GM19455 (cell line): ENCODE measurements at regions not wholly inside any gene's neighbourhood (a gene's known extent, or its start where the extent isn't known, plus 50 kb on each side); places are given as distances from the start of the nearest gene placed in this dataset.

Experiments
- ATAC-seq: cut with Tn5 transposase; IDR thresholded peaks from one replicate; pipeline ENCODE4 v1.9.1; 2021; ENCODE audit not compliant: unreplicated experiment

DNA sequence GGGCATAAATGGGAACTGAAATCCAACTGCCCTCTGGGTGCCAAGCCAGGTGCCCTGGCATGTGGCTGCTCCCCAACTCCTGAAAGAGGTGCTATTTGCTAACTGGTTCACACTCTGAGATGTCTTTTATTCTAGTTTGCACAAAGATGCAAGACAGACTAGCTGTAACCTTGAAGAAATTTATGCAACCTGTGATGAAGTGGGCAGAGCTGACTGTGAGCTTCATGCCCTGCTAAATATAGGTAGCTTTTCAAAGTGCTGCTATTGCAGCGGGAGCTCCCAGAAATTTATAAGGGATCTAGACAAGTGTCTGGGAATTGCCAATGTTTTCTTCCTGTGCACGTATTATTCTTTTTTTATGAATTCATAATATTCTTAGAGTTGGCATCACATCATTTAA is 517.5 kb downstream of the RNF144B start:
- ATAC-seq, result no peak

DNA sequence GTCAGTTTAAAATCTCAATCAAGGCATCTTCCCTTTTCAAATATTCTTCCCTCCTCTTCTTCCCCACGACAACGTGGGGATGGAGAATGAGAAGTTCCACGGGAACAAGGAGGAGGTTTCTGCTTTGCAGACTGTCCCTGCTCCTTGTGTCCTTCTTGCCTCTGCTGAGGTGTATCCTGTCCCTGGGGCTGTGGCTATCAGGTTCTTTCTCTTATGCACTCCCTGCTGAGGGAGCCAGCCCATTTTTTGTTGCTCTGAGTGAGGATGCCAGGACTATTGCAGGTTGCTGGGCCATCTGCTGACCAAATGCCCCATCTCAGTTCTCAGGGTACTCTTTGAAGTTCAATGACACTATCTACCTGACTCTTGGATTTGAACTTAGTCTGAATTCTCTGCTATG is 533.6 kb downstream of the RNF144B start:
- no peak for ATAC-seq

DNA sequence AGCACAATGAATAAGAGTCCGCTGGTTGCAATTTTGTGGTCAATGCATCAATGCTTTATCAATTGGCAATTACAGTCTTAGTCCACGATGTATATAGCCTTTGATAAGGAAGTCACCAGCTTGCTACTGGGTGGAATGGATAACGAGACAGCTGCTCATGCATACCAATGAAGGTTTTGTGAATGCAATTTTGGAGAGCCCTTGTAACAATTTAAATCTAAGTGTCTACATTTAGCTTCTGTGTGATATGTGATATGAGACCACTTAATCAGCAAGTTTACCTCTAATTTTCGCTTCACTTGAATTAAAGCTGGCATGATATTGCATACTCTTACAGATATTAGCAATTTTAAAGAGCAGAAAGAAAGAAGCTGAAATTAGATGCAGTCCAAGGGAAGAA is 543.9 kb downstream of the RNF144B start:
- no peak for ATAC-seq

DNA sequence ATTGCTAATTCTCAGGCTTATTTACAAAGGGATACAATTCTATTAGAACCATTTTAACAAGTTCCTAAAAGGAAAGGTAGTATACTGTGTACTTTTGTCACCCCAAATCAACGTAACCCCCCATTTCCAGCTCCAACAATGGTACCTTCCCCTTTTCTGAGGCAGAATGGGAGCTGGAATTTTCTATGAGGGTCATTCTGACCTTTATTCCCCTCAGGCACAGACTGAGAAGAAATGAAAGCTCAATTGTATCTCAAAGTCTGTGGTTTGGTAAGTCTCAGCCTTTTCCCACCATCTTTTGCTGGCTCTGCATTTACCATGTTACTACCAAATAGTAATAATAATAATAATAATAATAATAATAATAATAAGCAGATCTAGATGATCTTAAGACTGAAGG is 571.0 kb downstream of the RNF144B start:
- ATAC-seq, result no peak

DNA sequence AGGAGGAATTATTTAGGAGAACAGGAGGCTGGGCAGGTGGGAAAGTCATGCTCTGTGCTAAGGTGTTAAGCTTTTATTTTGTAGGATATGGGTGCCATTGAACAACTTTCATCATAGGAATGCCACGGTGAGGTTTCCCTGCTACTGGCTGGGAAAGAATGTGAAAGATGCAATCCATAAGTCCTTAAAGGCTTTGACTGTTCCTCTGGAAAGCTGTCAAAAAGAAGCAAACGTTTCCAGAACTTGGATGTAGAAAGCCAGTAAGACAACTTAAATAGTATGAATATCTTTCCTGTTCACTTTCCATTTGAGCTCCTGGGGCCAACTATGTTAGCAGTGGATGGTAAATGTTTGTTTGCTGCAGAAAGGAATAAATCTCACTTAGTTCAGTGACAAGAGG is 574.4 kb downstream of the RNF144B start:
- no peak for ATAC-seq

DNA sequence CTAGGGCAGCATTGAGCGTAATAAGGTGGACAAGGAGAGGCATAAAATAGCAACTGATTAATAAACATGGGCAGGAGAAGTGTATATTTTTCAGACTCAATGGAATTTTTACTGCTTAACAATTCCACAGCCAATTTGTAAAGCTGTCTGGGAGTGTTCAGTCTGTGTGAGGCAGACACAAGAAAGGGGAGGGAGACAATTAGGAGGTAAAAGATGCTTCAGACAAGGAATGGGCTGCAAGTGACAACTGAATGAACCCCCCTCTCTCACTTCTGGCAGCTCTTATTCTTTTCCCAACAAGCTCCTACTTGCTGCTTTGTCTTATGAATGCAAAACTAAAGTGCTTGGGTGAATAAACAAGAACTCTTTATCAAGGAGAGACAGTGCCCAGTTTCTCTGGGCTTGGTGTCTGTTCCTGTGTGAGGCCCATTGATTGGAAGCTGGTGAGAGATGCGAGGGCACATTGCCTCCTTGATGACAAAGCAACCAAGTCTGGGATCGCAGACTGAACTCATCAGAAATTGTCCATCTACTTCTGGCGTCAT is 575.3 kb downstream of the RNF144B start:
- no peak for ATAC-seq

DNA sequence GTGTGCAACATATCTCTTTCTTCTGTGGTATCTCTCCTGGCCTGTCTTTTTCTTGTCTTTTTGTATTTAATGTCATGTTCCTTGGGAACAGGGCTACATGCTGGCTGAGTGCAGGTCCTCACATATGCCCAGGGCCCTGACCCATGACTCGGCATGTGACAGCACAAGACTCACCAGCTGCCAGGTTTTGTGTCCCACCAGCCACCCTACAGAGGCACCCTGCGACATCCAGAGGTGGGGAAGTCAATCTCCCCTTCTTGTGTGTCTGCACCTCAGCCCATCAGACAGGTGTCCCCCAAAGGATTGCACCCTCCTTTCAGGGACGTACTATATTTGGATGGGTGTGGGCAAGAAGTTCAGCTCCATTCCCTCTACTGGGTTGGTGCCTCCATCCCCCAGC is 576.3 kb downstream of the RNF144B start:
- ATAC-seq, result no peak

DNA sequence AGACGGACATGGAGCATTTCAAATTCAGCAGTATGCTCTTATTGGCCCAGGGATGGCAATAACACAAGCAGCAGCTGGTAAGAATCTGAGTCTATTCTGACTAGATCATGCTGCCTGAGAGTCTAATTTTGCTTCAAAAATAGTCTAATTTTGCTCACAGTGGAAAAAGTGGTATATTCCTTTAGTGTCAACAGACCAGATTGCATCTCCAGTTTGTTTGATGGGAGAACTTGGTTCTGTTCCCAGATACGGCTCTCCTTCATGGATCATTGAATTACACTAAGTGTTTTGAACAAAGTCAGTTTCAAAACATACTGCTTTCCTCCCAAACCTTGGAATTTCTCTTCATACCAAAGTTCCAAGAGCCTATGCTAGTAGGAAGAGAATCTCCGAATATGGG is 586.1 kb downstream of the RNF144B start:
- no peak for ATAC-seq

DNA sequence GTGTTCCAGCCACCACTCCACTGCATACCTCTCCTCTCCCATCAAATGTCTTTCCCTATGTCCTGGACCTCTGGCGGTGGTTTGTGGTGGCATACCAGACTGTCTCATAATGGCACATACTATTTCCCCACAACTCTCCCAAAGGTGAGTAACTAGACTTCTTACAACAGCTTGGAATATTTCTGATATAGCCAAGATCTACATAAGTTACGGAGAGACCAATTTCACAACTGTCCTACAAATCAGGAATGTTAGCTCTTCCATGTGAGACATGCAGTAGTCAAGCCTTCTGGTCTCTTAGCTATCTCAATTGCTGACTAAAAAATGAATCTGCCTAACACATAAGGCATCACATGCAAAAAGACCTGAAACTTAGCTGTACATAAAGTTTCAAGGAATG is 588.9 kb downstream of the RNF144B start:
- no peak for ATAC-seq

DNA sequence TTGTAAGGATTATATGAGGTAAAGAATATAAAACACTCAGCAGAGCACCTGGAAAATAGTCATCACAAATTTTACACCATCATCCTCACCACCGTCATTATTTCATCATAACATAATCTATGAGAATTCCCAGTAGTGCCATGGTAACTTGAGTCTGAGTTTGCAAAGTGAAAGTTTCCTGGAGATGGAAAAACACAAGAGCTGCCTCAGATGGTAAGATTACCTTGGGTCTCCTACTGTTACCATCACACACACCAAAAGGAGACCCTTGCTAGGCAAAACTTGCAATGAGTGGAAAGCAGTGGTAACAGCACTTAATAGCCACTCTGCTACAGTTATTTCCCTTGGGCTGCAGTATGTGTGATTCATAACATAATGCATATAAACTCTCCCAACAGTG is 589.8 kb downstream of the RNF144B start:
- no peak for ATAC-seq

DNA sequence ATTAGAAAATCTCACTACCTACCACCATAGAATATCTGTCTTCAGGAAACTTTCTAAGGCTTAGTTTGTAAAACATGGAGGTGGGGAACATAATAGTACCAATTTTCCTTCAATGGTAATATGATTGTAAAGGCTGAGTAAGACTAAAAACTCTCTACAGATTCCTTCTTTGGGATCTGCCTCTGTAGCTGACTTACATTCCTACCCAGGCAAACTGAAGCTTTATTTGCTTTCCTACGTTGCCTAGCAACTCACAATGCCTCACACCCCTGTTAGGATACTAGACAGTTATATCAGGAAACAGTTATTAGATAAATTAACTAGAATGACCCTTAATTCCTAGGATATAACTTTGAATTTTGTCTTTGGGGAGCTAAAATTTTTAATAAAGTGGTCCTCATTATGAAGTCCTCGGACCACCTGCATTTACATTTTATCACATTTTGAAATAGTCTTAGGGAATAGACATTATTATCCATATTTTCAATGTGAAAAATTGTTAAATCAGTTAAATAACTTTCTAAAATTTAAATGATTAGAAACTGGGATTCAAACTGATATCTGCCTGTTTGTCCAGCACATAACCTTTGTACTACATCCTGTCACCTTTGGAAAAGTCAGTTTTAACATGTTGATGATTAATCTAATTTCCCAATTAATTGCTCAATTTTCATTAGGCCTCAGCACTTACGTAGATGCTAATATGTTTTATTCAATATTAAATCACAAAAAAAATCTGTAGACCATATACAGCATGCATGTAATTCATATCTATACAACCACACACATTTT is 591.4 kb downstream of the RNF144B start:
- no peak for ATAC-seq

DNA sequence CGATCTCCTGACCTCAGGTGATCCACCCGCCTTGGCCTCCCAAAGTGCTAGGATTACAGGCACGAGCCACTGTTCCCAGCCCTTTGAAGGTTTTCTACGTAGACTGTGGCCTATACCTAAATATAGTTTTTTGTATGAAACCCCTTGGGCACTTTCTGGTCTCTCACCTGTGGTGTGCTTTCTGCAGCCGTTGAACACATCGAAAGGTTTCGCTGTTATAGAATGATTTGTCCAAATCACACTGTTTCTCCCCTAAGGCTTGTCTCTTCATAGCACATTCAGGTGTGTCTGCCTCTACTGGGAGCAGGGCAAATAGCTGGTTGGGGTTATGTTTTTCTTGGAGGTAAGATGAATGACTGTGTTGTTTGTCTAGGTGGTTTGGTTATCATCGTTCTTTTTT is 597.9 kb downstream of the RNF144B start:
- no peak for ATAC-seq

DNA sequence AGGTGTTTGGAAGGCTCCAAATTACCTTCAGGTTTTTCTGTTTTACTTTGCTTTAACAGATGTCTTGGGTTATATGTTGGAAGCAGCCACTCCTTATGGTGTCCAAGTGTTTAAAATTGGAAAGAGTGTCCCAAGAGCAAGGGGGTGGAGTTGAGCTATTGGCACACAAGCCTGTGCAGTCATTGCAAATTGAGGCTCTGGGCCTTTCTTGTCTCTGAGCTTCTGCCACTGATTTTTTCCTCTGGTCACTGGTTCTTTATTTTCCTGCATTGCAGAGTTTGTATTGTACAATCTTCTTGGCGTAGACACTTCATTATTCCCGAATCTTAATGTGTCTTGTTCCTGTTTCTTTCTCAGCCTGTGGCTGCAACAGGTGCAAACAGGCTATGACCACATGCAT is 598.8 kb downstream of the RNF144B start:
- no peak for ATAC-seq

DNA sequence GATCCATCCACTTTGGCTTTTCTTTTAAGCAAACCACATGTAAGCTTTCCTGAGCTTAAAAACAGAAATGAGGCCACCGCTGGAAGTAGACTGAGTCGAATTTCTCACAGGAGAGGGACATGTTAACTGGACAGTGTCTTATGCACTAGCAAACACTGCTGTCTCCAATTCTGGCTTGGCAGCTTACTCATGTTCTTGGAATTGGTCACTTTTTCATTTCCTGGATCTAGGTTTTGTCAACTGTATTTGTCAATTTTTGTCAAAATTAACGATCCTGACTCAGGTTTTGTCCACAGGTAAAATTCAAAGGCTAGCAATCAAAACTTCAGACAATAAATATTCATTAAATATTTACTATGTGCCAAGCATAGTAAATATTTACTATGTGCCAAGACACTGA is 601.5 kb downstream of the RNF144B start:
- no peak for ATAC-seq

DNA sequence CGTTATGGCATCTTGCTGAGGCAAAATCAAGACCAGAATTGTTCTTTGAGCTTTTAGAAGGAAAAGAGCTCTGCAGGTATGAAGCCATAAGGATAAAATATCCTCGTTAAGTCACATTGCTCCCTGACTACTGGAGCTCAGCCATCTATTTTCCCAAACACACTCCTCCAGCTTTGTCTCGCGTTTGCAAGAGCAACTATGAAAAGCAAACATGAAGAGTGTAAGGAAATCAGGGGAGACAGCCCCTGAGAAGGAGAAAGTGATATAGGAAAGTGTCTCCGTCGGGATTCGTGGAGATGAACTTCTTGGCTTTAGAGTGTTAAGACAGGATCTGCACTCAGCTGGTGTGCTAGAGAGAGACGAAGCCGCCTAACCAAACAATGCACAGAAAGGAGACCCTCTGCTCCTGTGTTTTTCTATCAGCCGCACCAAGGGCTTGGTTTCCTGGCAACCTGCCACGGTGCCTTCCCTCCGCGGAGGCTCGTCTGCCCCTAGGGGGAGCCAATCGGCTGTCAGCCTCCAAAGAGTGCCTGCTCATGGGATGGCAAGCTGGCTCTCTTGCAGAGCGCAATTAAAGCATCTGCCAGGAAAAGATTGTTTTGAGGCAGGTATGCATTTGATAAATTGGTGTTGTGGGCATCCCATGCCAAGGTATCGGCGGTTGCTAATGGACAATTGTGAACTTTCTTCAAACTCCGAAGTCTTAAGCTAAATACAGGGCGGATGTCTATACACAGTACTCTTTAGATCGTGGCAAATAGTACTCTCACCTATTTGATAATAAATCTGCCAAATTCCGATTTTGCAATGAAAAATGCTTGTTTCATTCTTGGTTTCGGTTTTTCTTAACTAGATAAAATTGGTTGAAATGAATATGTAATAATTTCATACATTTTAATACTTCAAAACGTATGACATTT is 603.2 kb downstream of the RNF144B start:
- peak; percentile 90 for ATAC-seq

DNA sequence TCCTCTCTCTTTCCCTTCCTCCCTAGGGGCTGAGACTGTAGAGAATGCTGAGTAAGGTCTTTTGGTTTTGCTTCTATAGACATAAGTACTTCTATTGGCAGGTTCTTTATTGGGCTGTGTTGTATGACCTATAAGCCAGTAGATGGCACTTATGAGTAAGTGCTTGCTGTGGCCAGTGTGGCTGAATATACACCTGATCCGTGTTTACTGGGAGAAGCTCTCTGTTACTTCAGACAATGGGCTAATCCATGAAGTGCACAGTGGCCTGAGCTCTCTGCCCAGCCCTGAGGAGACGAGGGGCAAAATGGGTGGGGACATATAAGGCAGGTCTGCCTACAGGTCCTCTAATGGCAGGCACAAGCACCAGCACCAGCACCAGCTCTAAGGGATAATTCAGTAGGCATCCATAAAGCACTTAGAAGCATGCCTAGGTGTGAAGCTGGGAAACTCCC is 610.3 kb downstream of the RNF144B start:
- peak; percentile 96 for ATAC-seq

DNA sequence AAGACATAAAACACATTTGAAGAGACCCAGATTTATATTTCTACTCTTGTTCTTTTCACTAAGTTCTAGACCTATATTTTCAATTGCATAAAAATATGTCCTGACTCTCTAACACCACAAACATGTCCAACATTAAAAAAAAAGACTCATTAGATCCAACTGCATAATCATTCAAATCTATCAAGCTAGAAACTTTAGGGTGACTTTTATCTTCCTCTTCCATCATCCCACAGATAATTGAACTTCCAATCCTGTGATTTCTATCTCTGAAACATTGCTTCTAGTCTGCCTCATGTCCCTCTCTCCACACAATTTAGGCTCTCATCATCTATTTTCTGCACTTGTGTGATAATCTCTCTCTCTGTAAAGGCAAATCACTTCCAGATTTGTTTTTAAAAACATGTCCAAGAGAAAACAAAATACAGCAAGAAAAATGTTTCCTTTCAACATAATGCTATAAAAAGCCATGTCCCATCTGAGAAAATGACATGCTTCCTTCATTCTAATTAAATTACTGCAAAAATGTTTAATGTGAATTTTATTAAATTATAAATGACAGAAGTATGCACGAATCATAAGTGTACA is 615.9 kb downstream of the RNF144B start:
- no peak for ATAC-seq

DNA sequence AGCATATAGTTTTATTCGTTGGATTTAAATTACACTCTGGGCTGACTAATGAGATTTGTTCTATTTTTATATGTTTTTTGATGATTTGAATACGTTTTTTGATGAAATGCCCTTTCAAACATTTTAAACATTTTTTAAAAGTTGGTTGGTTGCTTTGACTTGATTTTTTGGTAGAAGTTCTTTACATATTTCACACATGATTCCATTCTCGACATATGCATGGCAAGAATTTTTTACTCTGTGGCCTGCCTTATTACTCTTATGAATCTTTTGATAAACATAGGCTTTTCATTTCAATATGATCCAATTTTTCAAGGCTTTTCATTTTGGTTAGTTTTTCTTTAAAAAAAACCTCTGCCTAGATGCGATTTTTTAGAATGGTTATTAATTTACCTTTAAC is 617.0 kb downstream of the RNF144B start:
- ATAC-seq, result no peak

DNA sequence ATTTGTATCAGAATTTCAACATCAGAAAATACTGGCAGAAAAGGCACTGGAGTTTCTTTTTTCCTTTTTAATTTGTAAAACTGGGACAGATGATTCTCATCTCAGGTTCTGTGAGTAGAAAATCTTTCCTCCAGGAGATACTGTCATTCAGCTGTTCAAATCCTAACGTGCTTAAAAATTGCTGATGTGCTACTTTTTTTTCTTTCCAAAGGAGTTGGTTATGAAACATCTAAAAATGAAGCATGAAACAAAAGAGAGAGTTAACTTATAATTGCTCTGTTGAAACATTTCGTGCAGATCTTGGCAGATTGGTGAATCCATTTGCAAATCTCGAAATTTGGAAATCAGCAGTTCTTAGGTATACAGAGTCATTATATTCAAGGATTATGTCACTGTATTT is 622.6 kb downstream of the RNF144B start:
- ATAC-seq, result no peak

DNA sequence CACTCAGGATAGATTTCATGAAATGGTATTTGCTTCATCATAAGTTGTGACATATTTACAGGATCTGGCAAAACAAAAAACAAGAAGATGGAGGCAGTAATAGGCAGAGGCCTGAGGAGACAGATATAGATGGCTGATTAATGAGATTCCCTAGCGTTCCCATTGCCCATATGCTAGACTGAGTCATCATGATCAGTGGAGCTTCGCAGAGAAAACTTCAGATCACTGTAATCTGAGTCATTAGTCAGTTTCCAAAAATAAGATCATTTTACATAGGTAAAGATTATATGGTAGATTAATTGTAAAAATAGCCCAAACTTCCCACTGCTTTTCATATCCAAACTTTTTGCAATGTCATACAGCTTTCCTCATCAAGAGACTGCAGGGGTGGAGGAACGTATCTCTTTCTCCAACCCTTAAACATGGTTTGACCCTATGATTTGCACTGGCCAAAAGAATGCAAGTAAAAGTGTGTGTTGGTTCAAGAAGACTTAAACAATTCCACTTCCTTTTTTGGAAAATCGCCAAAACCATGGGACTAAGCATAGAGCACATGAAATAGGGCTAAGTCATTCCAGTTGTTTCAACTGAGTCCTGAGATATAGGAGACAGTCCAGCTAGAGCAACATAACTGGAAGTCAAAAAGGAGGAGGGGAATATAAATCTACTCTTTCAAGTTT is 626.0 kb downstream of the RNF144B start:
- no peak for ATAC-seq

DNA sequence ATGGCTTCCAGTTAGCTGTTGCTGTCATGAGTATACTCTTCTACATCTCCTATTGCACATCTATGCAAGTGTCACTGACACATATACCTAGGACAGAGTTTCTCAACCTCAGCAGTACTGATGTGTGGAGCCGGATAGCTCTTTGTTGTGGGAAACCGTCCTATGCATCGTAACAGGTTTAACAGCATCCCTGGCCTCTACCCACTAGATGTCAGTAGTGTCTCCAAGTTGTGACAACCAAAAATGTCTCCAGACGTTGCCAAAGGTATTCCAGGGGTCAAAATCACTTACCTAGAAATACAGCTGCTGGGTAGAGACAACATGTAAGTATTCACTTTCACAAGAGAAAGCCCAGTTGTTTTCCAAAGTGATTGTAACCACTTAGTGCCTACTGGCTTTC is 637.6 kb downstream of the RNF144B start:
- ATAC-seq, result no peak
